HT1080 (cell line): ENCODE measurements at regions not wholly inside any gene's neighbourhood (a gene's known extent, or its start where the extent isn't known, plus 50 kb on each side); places are given as distances from the start of the nearest gene placed in this dataset.
A peak's percentile ranks its signal among the peaks of the same experiment; 100 is the strongest.

ENCODE experiments used
- DNase-seq: peaks from one replicate; pipeline ENCODE4 v3.0.0-alpha.2; 2015; ENCODE audit warnings: low read depth

DNA sequence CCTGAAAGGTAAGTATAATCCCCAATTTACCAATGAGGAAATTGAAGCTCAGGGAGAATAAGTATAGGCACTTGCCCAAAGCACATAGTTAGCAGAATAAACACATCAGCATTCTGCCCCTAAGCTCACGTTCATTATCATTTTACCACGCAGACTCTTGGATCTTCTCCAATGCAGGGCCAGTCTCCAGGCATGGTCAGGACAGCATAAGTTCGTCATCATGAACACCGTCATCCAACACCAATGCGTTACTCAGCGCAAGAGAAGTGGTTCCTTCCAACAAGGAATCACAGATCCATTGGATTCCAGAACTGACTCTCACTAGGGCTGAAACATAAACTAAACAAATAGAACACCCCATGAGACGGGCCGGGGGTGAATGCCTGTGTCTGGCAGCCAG lies 86.5 kb upstream of the GPM6B start:
- peak; percentile 65 for DNase-seq

GRCh38 chrX:13902406-13902805 lies 85.5 kb upstream of the GPM6B start:
- DNase-seq, result no peak

- no peak for DNase-seq
Measured at GRCh38 chrX:13901354-13901753, 84.5 kb upstream of the GPM6B start.

GRCh38 chrX:13900351-13900750 lies 83.5 kb upstream of the GPM6B start:
- no peak for DNase-seq

DNA sequence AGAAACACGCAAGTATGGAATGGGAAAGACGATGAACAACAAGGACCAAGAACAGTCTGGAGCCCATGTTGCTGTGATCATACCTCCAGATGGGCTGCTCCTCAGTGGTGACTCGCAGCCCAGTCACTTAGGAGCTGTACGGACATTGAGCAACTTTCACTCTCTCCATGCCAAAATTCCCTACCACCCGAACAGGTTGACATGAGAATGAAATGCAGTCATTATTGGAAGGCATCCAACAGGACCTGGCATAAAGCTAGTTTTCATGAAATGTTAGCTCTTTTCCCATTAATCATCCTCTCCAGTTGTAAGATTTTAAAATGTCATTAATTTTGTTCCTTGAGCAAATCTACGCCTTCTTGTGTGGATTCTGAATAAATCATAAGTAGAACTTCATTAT lies 82.7 kb upstream of the GPM6B start:
- DNase-seq, result peak; percentile 90

GRCh38 chrX:13898603-13899002 lies 81.7 kb upstream of the GPM6B start:
- peak; percentile 49 for DNase-seq

DNA sequence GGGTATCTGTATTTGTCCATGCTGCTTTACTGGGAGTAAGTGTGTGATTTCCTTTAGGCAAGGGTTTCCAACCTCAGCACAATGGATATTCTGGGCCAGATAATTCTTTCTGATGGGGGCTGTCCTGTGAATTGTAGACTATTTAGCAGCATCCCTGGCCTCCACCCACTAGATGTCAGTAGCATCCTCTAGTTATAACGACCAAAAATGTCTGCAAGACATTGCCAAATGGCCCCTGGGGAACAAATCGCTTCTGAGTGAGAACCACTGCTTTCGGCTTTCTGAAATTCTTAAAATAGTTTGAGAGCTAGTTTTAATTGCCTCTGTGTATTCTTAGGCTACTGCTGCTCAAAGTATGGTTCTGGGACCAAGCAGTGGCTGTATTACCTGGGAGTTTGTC lies 81.2 kb upstream of the GPM6B start:
- peak; percentile 51 for DNase-seq

- DNase-seq, result no peak
Measured at GRCh38 chrX:13897566-13897965, 80.7 kb upstream of the GPM6B start.

GRCh38 chrX:13894888-13895565 lies 78.1 kb upstream of the GPM6B start:
- DNase-seq, result no peak

GRCh38 chrX:13893826-13894225 lies 76.9 kb upstream of the GPM6B start:
- no peak for DNase-seq

DNA sequence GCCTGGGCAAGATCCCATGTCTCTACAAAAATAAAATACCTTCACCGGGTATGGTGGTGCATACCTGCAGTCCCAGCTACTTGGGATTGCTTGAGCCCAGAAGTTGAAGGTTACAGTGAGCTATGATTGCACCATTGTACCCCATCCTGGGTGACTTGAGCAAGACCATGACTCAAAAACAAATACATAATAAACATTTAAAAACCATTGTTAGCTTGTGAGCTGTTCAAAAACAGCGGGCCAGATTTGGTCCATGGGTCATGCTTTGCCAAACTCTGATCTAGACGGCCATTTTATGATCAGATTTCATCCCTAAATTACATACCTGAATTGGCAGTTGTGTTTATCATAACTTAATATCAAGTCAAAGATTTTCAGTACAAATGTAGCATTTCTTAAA lies 76.0 kb upstream of the GPM6B start:
- DNase-seq, result no peak

GRCh38 chrX:13891377-13892140 lies 74.7 kb upstream of the GPM6B start:
- DNase-seq, result no peak

GRCh38 chrX:13890806-13891205 lies 73.9 kb upstream of the GPM6B start:
- DNase-seq, result no peak

- no peak for DNase-seq
Measured at GRCh38 chrX:13888284-13888683, 71.4 kb upstream of the GPM6B start.

- no peak for DNase-seq
Measured at GRCh38 chrX:13885591-13885990, 68.7 kb upstream of the GPM6B start.

DNA sequence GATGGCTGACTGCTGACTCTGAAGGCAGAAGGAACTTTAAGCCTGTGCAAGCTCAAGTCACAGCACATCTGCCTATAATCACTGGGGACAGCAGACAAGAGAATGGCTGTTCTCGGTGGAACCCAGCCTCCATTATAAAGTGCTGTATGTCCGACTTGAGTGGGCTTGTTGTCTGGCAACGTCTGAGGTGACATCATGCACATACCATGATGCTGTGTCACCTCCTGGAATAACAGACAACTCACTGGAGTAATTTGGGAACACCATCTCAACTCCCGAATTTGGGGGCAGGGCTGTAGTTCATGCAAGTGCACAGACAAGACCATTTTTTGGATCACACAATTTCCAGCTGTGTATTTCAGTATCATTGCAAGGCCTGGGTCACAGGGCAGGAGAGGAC lies 59.8 kb upstream of the GPM6B start:
- DNase-seq, result peak; percentile 72

- no peak for DNase-seq
Measured at GRCh38 chrX:13875572-13875971, 58.7 kb upstream of the GPM6B start.

DNA sequence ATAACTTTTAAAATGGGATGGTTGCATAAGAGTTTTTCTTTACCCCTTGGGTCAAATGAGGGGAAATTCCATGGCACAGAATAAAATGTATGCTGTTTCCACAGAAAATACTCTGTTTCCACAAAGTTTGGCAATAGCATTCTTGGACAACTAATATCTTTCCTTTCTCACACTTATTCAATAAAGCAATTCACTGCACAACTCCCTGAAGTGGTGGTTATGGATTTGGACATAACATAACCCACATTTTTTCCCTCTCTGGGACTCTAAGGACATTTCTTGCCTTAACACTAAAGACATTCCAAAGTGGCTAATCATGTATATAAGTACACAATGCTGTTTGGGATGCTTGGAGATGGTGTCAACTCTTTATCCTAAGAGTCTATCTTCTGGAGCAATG lies 51.7 kb upstream of the GPM6B start:
- no peak for DNase-seq
